ENCODE measurements at regions not wholly inside any gene's neighbourhood (a gene's known extent, or its start where the extent isn't known, plus 50 kb on each side); places are given as distances from the start of the nearest gene placed in this dataset.
"Not testable (repeated sequence)": the region's sequence is repeated elsewhere in the genome, so short reads cannot be mapped to it uniquely, and the experiment has no call there.

DNA sequence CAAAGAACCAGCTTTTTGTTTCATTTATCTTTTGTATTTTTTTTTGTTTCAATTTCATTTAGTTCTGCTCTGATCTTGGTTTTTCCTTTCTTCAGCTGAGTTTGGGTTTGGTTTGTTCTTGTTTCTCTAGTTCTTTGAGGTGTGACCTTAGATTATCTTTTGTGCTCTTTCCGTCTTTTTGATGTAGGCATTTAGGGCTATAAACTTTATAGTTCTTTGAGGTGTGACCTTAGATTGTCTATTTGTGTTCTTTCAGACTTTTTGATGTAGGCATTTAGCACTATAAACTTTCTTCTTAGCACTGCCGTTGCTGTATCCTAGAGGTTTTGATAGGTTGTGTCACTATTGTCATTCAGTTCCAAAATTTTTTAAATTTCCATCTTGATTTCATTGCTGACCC lies 224.3 kb upstream of the COBL start:
- WGBS = 75% methylated on average over 2 of the region's 2 CpGs
- ATAC-seq; H3K4me1 ChIP-seq (ENCODE audit: control insufficient read depth, insufficient read depth, low read length): not testable (repeated sequence)

DNA sequence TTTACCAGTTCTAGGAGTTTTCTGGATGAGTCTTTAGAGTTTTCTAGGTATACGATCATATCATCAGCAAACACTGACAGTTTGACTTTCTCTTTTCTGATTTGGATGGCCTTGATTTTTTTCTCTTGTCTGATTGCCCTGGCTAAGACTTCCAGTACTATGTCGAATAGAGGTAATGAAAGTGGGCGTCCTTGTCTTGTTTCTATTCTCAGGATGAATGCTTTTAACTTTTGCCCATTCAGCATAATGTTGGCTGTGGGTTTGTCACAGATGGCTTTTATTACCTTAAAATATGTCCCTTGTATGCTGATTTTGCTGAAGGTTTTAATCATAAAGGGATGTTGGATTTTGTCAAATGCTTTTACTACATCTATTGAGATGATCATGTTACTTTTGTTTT lies 223.2 kb upstream of the COBL start:
- Histone ChIP-seq H3K4me1 (ENCODE audit: control insufficient read depth, insufficient read depth, low read length) (no peaks in the 10 kb centered on the region), H3K4me3 (ENCODE audit: low read length) (no peak overlapping the region), H3K9me3 (ENCODE audit: control insufficient read depth, low read length) (no peaks in the 10 kb centered on the region), H3K27me3 (ENCODE audit: control insufficient read depth, insufficient read depth) (no peaks in the 10 kb centered on the region), H3K27ac (ENCODE audit: low read length) (no peak overlapping the region)
- no peak for ATAC-seq
- intact Hi-C loops (cut with DNase I) = no loop called here
- no peak for DNase-seq
- 85% methylated on average over 3 of the region's 3 CpGs for WGBS

More for the DNA sequence above, 224.3 kb upstream of the COBL start:
- H3K27me3 ChIP-seq (ENCODE audit: control insufficient read depth, insufficient read depth); DNase-seq; H3K9me3 ChIP-seq (ENCODE audit: control insufficient read depth, low read length); H3K4me3 ChIP-seq (ENCODE audit: low read length); H3K27ac ChIP-seq (ENCODE audit: low read length); intact Hi-C loops (cut with DNase I): not testable (repeated sequence)

- DNase-seq (no peak), ATAC-seq (no peak)
- H3K4me1 ChIP-seq (ENCODE audit: control insufficient read depth, insufficient read depth, low read length) = no peaks in the 10 kb centered on the region
- H3K4me3 ChIP-seq (ENCODE audit: low read length) = no peak overlapping the region
- WGBS = 72% methylated on average over 5 of the region's 5 CpGs
- intact Hi-C loops (cut with DNase I) = no loop called here
- H3K27ac ChIP-seq (ENCODE audit: low read length) = no peak overlapping the region
- H3K9me3 ChIP-seq (ENCODE audit: control insufficient read depth, low read length) = no peaks in the 10 kb centered on the region
- no peaks in the 10 kb centered on the region for H3K27me3 ChIP-seq (ENCODE audit: control insufficient read depth, insufficient read depth)
Observed at GRCh38 chr7:51528172-51528571, 211.6 kb upstream of the COBL start.

- Histone ChIP-seq H3K27me3 (ENCODE audit: control insufficient read depth, insufficient read depth) (no peaks in the 10 kb centered on the region), H3K4me3 (ENCODE audit: low read length) (no peak overlapping the region), H3K4me1 (ENCODE audit: control insufficient read depth, insufficient read depth, low read length) (no peaks in the 10 kb centered on the region), H3K27ac (ENCODE audit: low read length) (no peak overlapping the region), H3K9me3 (ENCODE audit: control insufficient read depth, low read length) (no peaks in the 10 kb centered on the region)
- 74% methylated on average over 6 of the region's 6 CpGs for WGBS
- no peak for ATAC-seq
- intact Hi-C loops (cut with DNase I) = no loop called here
- DNase-seq = no peak
Observed at GRCh38 chr7:51521694-51522312, 205.2 kb upstream of the COBL start.

- no peaks in the 10 kb centered on the region for H3K4me1 ChIP-seq (ENCODE audit: control insufficient read depth, insufficient read depth, low read length)
- H3K27me3 ChIP-seq (ENCODE audit: control insufficient read depth, insufficient read depth) = no peaks in the 10 kb centered on the region
- 55% methylated on average over 6 of the region's 6 CpGs for WGBS
- DNase-seq (no peak), ATAC-seq (no peak)
- no peak overlapping the region for H3K4me3 ChIP-seq (ENCODE audit: low read length)
- no peaks in the 10 kb centered on the region for H3K9me3 ChIP-seq (ENCODE audit: control insufficient read depth, low read length)
- H3K27ac ChIP-seq (ENCODE audit: low read length) = no peak overlapping the region
- intact Hi-C loops (cut with DNase I) = no loop called here
Observed at GRCh38 chr7:51521054-51521453, 204.4 kb upstream of the COBL start.

- H3K27me3 ChIP-seq (ENCODE audit: control insufficient read depth, insufficient read depth) = no peaks in the 10 kb centered on the region
- intact Hi-C loops (cut with DNase I) = no loop called here
- H3K4me1 ChIP-seq (ENCODE audit: control insufficient read depth, insufficient read depth, low read length) = no peaks in the 10 kb centered on the region
- H3K9me3 ChIP-seq (ENCODE audit: control insufficient read depth, low read length) = no peaks in the 10 kb centered on the region
- ATAC-seq (no peak), DNase-seq (no peak)
- WGBS = 78% methylated on average over 4 of the region's 4 CpGs
- H3K27ac ChIP-seq (ENCODE audit: low read length) = no peak overlapping the region
- H3K4me3 ChIP-seq (ENCODE audit: low read length) = no peak overlapping the region
Observed at GRCh38 chr7:51518646-51519045, 202.0 kb upstream of the COBL start.

- no peak for ATAC-seq
- Histone ChIP-seq H3K27ac (ENCODE audit: low read length) (no peak overlapping the region), H3K4me3 (ENCODE audit: low read length) (no peak overlapping the region), H3K27me3 (ENCODE audit: control insufficient read depth, insufficient read depth) (no peaks in the 10 kb centered on the region), H3K9me3 (ENCODE audit: control insufficient read depth, low read length) (no peaks in the 10 kb centered on the region), H3K4me1 (ENCODE audit: control insufficient read depth, insufficient read depth, low read length) (no peaks in the 10 kb centered on the region)
- intact Hi-C loops (cut with DNase I) = no loop called here
- WGBS = 68% methylated on average over 4 of the region's 4 CpGs
- no peak for DNase-seq
Observed at GRCh38 chr7:51517187-51517586, 200.6 kb upstream of the COBL start.

GRCh38 chr7:51501620-51502019 lies 185.0 kb upstream of the COBL start:
- H3K9me3 ChIP-seq (ENCODE audit: control insufficient read depth, low read length) = no peaks in the 10 kb centered on the region

GRCh38 chr7:51482976-51483375 lies 166.4 kb upstream of the COBL start:
- no peaks in the 10 kb centered on the region for H3K27me3 ChIP-seq (ENCODE audit: control insufficient read depth, insufficient read depth)
- no peaks in the 10 kb centered on the region for H3K9me3 ChIP-seq (ENCODE audit: control insufficient read depth, low read length)
- H3K4me3 ChIP-seq (ENCODE audit: low read length) = no peak overlapping the region
- no peak overlapping the region for H3K27ac ChIP-seq (ENCODE audit: low read length)
- H3K4me1 ChIP-seq (ENCODE audit: control insufficient read depth, insufficient read depth, low read length) = no peaks in the 10 kb centered on the region
- WGBS = 88% methylated on average over 2 of the region's 2 CpGs
- intact Hi-C loops (cut with DNase I) = no loop called here
- DNase-seq = no peak
- no peak for ATAC-seq

More at GRCh38 chr7:51501620-51502019, 185.0 kb upstream of the COBL start:
- intact Hi-C loops (cut with DNase I) = no loop called here
- Histone ChIP-seq H3K27me3 (ENCODE audit: control insufficient read depth, insufficient read depth) (no peaks in the 10 kb centered on the region), H3K4me3 (ENCODE audit: low read length) (no peak overlapping the region), H3K4me1 (ENCODE audit: control insufficient read depth, insufficient read depth, low read length) (no peaks in the 10 kb centered on the region), H3K27ac (ENCODE audit: low read length) (no peak overlapping the region)
- 73% methylated on average over 5 of the region's 5 CpGs for WGBS
- no peak for DNase-seq
- ATAC-seq = no peak

DNA sequence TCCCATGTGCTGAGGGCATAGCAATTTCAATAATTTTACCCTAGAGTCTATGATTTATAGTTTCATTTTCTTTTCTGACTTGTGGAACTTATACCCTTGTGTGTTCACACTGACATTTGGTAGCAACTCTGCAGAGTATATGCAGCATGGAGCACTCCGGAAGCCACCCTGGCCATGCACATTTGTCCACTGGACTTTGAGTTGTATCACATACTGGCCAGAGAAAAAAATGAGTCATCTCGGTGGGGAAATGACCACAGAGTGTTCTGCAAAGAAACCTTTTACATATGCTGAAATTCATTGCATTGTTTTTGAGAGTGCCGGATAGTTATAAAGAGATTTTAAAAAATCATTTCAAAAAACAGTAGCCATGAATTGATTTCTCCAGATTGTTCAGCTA lies 164.8 kb upstream of the COBL start:
- H3K27ac ChIP-seq (ENCODE audit: low read length) = no peak overlapping the region
- 84% methylated on average over 3 of the region's 3 CpGs for WGBS
- no peaks in the 10 kb centered on the region for H3K4me1 ChIP-seq (ENCODE audit: control insufficient read depth, insufficient read depth, low read length)
- H3K9me3 ChIP-seq (ENCODE audit: control insufficient read depth, low read length) = no peaks in the 10 kb centered on the region
- no peak for DNase-seq
- no peak for ATAC-seq
- intact Hi-C loops (cut with DNase I) = no loop called here
- no peaks in the 10 kb centered on the region for H3K27me3 ChIP-seq (ENCODE audit: control insufficient read depth, insufficient read depth)
- H3K4me3 ChIP-seq (ENCODE audit: low read length) = no peak overlapping the region

- no peaks in the 10 kb centered on the region for H3K9me3 ChIP-seq (ENCODE audit: control insufficient read depth, low read length)
- H3K27me3 ChIP-seq (ENCODE audit: control insufficient read depth, insufficient read depth) = no peaks in the 10 kb centered on the region
- ATAC-seq (no peak), DNase-seq (no peak)
- intact Hi-C loops (cut with DNase I) = no loop called here
- H3K4me3 ChIP-seq (ENCODE audit: low read length) = no peak overlapping the region
- no peak overlapping the region for H3K27ac ChIP-seq (ENCODE audit: low read length)
- H3K4me1 ChIP-seq (ENCODE audit: control insufficient read depth, insufficient read depth, low read length) = no peaks in the 10 kb centered on the region
- 91% methylated on average over 17 of the region's 17 CpGs for WGBS
Observed at GRCh38 chr7:51477819-51478218, 161.2 kb upstream of the COBL start.

- Histone ChIP-seq H3K27ac (ENCODE audit: low read length) (no peak overlapping the region), H3K9me3 (ENCODE audit: control insufficient read depth, low read length) (no peaks in the 10 kb centered on the region), H3K4me3 (ENCODE audit: low read length) (no peak overlapping the region), H3K4me1 (ENCODE audit: control insufficient read depth, insufficient read depth, low read length) (no peaks in the 10 kb centered on the region), H3K27me3 (ENCODE audit: control insufficient read depth, insufficient read depth) (no peaks in the 10 kb centered on the region)
- WGBS = 80% methylated on average over 8 of the region's 8 CpGs
- DNase-seq = no peak
- ATAC-seq = no peak
- intact Hi-C loops (cut with DNase I) = no loop called here
Observed at GRCh38 chr7:51477323-51477722, 160.7 kb upstream of the COBL start.
